Adipocyte (in vitro differentiated cells): ENCODE measurements at regions not wholly inside any gene's neighbourhood (a gene's known extent, or its start where the extent isn't known, plus 50 kb on each side); places are given as distances from the start of the nearest gene placed in this dataset.

Experiments used
- DNase-seq: peaks from one replicate; pipeline ENCODE4 v3.0.0-alpha.2; 2015; ENCODE audit warnings: low read depth
- H3K27me3 ChIP-seq: replicated peaks from 2 replicates; pipeline ENCODE4 v1.7.0; 2013; ENCODE audit warnings: mild to moderate bottlenecking, low read length, moderate library complexity; ENCODE audit not compliant: control insufficient read depth, insufficient read depth
- H3K36me3 ChIP-seq: 2 replicates; pipeline ENCODE4 v1.7.0; 2013; ENCODE audit warnings: low read length, mild to moderate bottlenecking, moderate library complexity; ENCODE audit not compliant: control insufficient read depth, insufficient read depth, severe bottlenecking
- H3K4me1 ChIP-seq: 2 replicates; pipeline ENCODE4 v1.7.0; 2013; ENCODE audit warnings: mild to moderate bottlenecking, low read length, moderate library complexity; ENCODE audit not compliant: control insufficient read depth, insufficient read depth
- H3K4me3 ChIP-seq: 2 replicates; pipeline ENCODE4 v1.7.0; 2013; ENCODE audit warnings: mild to moderate bottlenecking, low read length, moderate library complexity
- H3K9ac ChIP-seq: 2 replicates; pipeline ENCODE4 v1.7.0; 2013; ENCODE audit warnings: mild to moderate bottlenecking, low read length, moderate library complexity
- H3K9me3 ChIP-seq: 2 replicates; pipeline ENCODE4 v1.7.0; 2013; ENCODE audit warnings: mild to moderate bottlenecking, low read length, moderate library complexity; ENCODE audit not compliant: control insufficient read depth

DNA sequence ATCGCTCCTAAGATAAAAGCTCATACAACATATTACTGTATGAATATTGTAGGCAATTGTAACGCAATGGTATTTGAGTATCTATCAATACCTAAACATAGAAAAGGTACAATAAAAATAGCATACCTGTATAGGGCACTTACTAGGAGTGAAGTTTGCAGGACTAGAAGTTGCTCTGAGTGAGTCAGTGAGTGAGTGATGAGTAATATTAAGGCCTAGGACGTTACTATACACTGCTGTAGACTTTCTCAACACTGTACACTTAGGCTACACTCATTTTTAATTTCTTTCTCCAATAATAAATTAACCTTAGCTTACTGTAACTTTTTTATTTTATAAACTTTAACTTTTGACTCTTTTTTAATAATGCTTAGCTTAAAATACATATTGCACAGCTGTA, 546.9 kb downstream of the HACE1 start:
- no peak for DNase-seq
- H3K9ac ChIP-seq, result no peak overlapping the region
- no peaks in the 10 kb centered on the region for H3K36me3 ChIP-seq

DNA sequence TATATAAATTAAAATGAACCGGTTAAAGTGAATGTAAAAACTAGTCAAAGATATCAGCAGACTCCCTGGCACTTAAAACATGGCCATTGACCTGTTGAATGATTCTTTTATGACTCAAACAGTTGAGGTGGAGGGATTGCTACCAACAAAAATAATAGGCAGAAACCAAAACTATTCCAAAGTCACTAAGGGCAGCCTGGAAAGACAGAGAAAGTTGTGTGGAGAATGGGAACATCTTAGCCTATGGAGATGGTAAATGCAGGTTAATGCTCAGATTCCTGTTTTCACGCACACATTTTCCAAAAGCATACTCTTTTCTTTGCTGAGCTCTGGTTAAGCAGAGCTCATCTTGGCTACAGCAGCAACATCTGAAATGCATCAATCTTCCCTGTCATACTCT, 553.5 kb downstream of the HACE1 start:
- no peak for DNase-seq
- Histone ChIP-seq H3K9me3 (no peaks in the 10 kb centered on the region), H3K4me1 (no peaks in the 10 kb centered on the region), H3K9ac (no peak overlapping the region), H3K4me3 (no peak overlapping the region), H3K36me3 (no peaks in the 10 kb centered on the region), H3K27me3 (peaks cover 1% of the 10 kb centered on the region)

More for the DNA sequence above, 546.9 kb downstream of the HACE1 start:
- Histone ChIP-seq H3K9me3 (no peaks in the 10 kb centered on the region), H3K4me3 (no peak overlapping the region), H3K4me1 (no peaks in the 10 kb centered on the region), H3K27me3 (no peaks in the 10 kb centered on the region)

DNA sequence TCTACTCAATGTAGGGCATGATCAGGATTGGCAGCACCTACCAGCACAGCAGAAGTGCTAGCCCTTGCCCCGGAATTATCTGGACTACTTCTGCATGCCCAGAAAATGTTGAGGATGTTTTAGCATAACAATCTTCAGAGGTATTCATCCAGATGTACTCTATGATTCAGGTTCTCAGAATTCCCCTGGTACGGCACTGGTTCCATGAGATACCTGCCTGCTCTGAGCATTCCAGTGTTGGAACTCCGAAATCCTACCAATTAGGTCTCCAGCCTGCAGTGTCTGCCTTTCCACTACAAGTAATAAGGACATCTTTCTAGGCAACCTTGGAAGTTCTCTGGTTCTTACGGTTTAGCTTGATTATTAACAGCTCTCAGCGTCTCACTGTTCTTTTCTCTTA, 554.5 kb downstream of the HACE1 start:
- Histone ChIP-seq H3K36me3 (no peaks in the 10 kb centered on the region), H3K27me3 (peaks cover 6% of the 10 kb centered on the region), H3K4me3 (no peak overlapping the region), H3K9me3 (no peaks in the 10 kb centered on the region), H3K9ac (no peak overlapping the region), H3K4me1 (no peaks in the 10 kb centered on the region)
- no peak for DNase-seq

DNA sequence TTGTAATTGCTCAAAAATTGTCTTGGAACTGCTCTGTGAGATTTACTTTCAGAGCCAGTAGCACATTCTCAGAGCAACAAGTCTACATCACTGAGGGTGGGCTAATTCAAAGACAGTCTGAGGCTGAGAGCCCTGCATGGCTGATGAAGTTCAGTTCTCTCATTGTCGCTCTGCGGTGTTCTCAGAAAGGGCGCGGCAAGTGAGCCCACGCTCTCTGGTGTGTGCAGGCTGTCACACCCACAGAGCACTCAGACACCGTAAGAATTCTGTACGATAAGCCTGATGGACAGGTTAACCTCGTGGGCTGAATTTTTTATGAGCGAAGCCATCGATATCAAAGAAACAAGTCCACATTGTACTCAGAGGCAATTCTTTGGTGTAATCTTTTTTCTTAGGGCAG, 557.8 kb downstream of the HACE1 start:
- DNase-seq, result no peak
- Histone ChIP-seq H3K9me3 (no peaks in the 10 kb centered on the region), H3K9ac (no peak overlapping the region)

DNA sequence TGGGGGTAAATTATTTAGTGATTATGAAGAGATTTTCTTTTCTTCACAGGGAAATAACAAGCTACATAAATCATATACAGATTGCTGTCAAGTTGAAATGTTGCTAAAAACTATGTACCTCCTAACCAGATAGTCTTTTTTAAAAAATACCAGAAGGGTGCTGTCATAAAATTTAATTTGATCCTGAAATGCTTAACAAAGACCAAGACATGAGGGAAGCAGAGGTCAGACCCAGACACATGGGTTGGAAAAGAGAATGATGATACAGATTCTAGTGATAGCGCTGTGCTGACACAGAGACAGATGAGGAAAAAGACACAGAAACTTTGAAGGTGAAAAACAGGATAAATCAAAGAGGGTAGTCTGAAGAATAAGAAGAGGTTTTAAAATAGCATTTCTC, 573.1 kb downstream of the HACE1 start:
- H3K9me3 ChIP-seq, result no peaks in the 10 kb centered on the region
- H3K4me3 ChIP-seq, result no peak overlapping the region
- no peaks in the 10 kb centered on the region for H3K4me1 ChIP-seq
- H3K27me3 ChIP-seq, result no peaks in the 10 kb centered on the region
- DNase-seq, result no peak
- H3K9ac ChIP-seq, result no peak overlapping the region
- no peaks in the 10 kb centered on the region for H3K36me3 ChIP-seq

More for the DNA sequence above, 557.8 kb downstream of the HACE1 start:
- Histone ChIP-seq H3K27me3 (peaks cover 6% of the 10 kb centered on the region), H3K4me1 (no peaks in the 10 kb centered on the region), H3K4me3 (no peak overlapping the region), H3K36me3 (no peaks in the 10 kb centered on the region)

DNA sequence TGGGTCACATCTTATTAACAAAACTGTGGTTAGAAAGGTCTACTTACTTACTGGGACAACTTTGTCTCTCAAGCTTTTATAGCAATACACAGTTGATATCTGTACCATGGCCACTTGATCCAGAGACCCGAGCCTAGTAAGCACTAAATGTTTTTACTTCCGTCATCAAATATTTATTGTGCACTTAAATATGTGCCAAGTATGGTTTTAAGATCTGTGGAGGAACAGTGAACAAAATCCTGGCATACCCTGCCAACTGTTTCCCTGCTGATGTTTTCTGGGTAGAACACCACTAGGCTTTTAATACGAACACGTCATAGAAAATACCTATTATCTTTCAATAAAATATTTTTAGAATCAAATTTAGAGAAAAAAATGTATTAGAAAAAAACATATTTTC, 574.8 kb downstream of the HACE1 start:
- Histone ChIP-seq H3K4me3 (no peak overlapping the region), H3K27me3 (no peaks in the 10 kb centered on the region), H3K9ac (no peak overlapping the region), H3K36me3 (no peaks in the 10 kb centered on the region), H3K4me1 (no peaks in the 10 kb centered on the region), H3K9me3 (no peaks in the 10 kb centered on the region)
- no peak for DNase-seq

DNA sequence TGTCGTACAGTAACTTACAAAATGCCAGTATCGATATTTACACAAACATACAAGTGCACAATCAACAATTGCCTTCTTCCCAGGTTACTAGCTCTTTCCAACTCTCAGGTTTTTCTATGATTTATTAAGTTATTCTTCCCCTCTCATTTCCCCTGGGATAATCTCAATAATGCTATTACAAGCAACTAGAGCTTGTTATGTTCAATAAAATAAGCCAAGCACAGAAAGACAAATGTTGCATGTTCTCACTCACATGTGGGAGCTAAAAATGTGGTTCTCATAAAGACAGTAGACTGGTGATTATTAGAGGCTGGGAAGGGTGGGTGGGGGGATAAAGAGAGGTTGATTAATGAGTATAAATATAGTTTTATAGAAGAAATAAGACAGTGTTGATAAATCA, 577.1 kb downstream of the HACE1 start:
- H3K4me3 ChIP-seq, result no peak overlapping the region
- H3K36me3 ChIP-seq, result no peaks in the 10 kb centered on the region
- DNase-seq, result no peak
- H3K4me1 ChIP-seq, result no peaks in the 10 kb centered on the region
- H3K9me3 ChIP-seq, result peaks cover 5% of the 10 kb centered on the region
- no peaks in the 10 kb centered on the region for H3K27me3 ChIP-seq
- H3K9ac ChIP-seq, result no peak overlapping the region

DNA sequence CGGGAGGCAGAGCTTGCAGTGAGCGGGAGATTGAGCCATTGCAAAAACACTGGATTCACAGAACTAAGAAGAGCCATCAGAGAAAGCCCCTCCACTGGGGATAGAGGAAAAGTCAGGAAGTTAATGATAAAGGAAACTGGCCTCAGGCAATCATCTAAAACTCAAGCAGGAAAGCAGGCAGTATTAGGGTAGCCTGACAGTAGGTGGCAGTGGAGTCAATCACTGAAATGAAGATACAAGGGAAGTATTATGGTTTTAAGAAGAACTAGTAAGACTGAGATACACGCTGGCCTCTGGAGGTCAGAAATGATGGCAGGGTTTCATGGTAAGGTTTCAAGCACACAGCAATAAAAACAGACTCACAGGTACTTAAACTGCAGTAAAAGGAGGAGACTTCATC, 578.3 kb downstream of the HACE1 start:
- Histone ChIP-seq H3K9ac (no peak overlapping the region), H3K36me3 (no peaks in the 10 kb centered on the region), H3K4me3 (no peak overlapping the region), H3K27me3 (no peaks in the 10 kb centered on the region), H3K9me3 (peaks cover 5% of the 10 kb centered on the region), H3K4me1 (no peaks in the 10 kb centered on the region)
- no peak for DNase-seq

DNA sequence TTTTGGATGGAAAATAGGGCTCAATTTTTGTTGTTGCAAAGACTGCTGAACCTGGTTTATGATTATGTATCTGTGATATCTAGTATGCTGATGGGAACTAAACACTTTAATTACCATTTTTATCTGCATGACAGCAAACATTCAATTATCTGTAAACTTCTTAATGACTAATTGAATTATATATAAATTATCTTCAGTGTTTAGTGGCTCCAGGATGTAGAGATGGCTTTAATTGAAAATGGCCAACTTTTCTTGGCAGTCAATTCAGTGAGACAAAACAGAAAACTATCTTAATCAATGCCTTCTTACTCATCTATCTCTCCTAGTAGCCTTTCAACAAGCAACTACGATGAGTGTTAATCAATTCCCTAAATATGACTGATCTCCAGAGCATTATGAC, 591.3 kb downstream of the HACE1 start:
- Histone ChIP-seq H3K36me3 (no peaks in the 10 kb centered on the region), H3K27me3 (no peaks in the 10 kb centered on the region), H3K4me1 (no peaks in the 10 kb centered on the region), H3K9me3 (no peaks in the 10 kb centered on the region), H3K9ac (no peak overlapping the region), H3K4me3 (no peak overlapping the region)
- no peak for DNase-seq

DNA sequence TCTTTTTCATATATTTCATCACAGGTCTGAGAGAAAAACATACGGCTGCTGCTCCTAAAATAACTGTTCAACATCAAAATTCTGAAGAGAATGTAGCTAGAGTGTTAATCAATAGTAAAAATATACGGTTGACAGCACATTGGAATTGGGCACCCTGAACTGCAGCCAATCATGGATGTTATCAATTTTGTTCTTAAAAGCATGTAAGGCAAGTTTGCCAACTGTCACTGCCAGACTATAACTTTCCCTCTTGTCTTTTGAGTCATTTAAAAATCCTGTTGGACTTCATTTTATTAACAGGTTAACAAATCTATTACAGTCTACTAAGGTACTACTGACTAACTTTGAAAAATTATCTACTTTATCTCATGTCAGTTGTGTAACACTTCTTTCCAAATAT, 592.8 kb downstream of the HACE1 start:
- Histone ChIP-seq H3K4me3 (no peak overlapping the region), H3K9ac (no peak overlapping the region), H3K27me3 (no peaks in the 10 kb centered on the region), H3K36me3 (no peaks in the 10 kb centered on the region), H3K4me1 (no peaks in the 10 kb centered on the region), H3K9me3 (no peaks in the 10 kb centered on the region)
- no peak for DNase-seq

DNA sequence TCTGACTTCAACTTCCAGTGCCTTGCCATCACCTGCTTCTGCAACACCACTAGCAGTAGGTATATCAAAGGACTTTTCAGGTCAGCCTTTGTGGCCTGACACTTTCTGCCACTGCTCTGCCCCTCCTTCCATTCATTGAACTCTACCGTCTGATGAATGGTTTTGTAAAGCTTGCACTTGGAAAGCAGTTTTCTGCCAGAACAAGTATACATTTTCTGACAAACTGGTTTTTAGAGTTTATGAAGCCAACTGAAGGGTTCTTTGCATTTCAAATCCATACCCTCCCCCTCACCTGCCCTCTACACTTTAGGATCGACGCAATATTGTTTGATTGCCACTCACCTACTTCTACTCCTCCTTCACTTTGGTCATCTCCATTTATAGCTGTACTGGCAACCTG, 603.1 kb downstream of the HACE1 start:
- H3K9me3 ChIP-seq, result no peaks in the 10 kb centered on the region
- no peaks in the 10 kb centered on the region for H3K27me3 ChIP-seq
- DNase-seq, result no peak
- no peak overlapping the region for H3K9ac ChIP-seq
- no peak overlapping the region for H3K4me3 ChIP-seq
- H3K4me1 ChIP-seq, result no peaks in the 10 kb centered on the region
- no peaks in the 10 kb centered on the region for H3K36me3 ChIP-seq

DNA sequence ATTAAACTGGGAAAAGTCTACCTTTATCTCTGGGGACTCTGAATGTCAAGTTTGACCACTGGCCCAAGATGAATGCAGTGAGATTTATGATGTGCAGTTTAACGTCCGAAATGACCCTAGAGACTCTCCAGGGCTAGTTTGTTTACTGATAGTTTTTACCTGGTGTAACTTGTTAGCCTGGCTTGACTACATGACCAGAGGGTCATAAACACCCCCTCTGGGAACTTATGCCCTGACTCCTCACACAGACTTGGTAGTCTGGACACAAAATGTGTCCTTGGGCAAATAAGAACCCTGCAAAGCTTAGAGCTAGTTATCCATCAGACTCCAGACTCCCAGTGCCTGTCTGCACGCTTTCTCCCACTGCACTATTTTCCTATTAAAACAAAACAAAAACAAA, 606.5 kb downstream of the HACE1 start:
- H3K9me3 ChIP-seq, result no peaks in the 10 kb centered on the region
- H3K4me3 ChIP-seq, result no peak overlapping the region
- no peaks in the 10 kb centered on the region for H3K27me3 ChIP-seq
- no peak overlapping the region for H3K9ac ChIP-seq
- H3K36me3 ChIP-seq, result no peaks in the 10 kb centered on the region
- no peak for DNase-seq
- H3K4me1 ChIP-seq, result no peaks in the 10 kb centered on the region
